Spleen (tissue), 11 donors: ENCODE measurements at regions not wholly inside any gene's neighbourhood (a gene's known extent, or its start where the extent isn't known, plus 50 kb on each side); places are given as distances from the start of the nearest gene placed in this dataset.

ENCODE experiments used
- DNase-seq: peaks from one replicate; pipeline ENCODE4 v3.0.0-alpha.2; 2020
- H3K27ac ChIP-seq, 8 donors: fragments of 200-600 bp; sonication (generic) in 7 of 8; 1 replicate in 4 of 8; 2 replicates in 4 of 8; pipeline versions ENCODE4 v1.5.0 to v1.8.0; 2016 to 2021; ENCODE audit warnings: inconsistent platforms in 4 of 8, mild to moderate bottlenecking in 4 of 8, moderate library complexity in 1 of 8
- H3K27me3 ChIP-seq, 7 donors: fragments of 200-600 bp; sonication (generic) in 6 of 7; replicated peaks in 1 of 7; 1 replicate in 4 of 7; 2 replicates in 3 of 7; pipeline versions ENCODE4 v1.5.0 to v1.8.0; 2016 to 2021; ENCODE audit warnings: inconsistent platforms in 3 of 7, mild to moderate bottlenecking in 1 of 7
- H3K36me3 ChIP-seq, 6 donors: fragments of 200-600 bp; sonication (generic) in 5 of 6; 1 replicate in 4 of 6; 2 replicates in 2 of 6; pipeline versions ENCODE4 v1.5.0 to v1.8.0; 2016 to 2021; ENCODE audit warnings: inconsistent platforms in 2 of 6
- H3K4me1 ChIP-seq, 6 donors: fragments of 200-600 bp; sonication (generic) in 5 of 6; 1 replicate in 3 of 6; 2 replicates in 3 of 6; pipeline versions ENCODE4 v1.5.0 to v1.8.0; 2016 to 2021; ENCODE audit warnings: inconsistent platforms in 3 of 6
- H3K4me3 ChIP-seq, 8 donors: fragments of 200-600 bp; sonication (generic) in 7 of 8; 1 replicate in 4 of 8; 2 replicates in 4 of 8; pipeline versions ENCODE4 v1.5.0 to v1.8.0; 2016 to 2021; ENCODE audit warnings: inconsistent platforms in 4 of 8, mild to moderate bottlenecking in 4 of 8, moderate library complexity in 2 of 8
- H3K9me3 ChIP-seq, 8 donors: fragments of 200-600 bp; sonication (generic) in 7 of 8; 1 replicate in 4 of 8; 2 replicates in 4 of 8; pipeline versions ENCODE4 v1.5.0 to v1.8.0; 2016 to 2021; ENCODE audit warnings: inconsistent platforms in 4 of 8
- POLR2A ChIP-seq, 3 donors: fragments of 450-650 bp; IDR thresholded peaks; one replicate each; pipeline ENCODE4 v1.5.1; 2017; ENCODE audit warnings: antibody characterized with exemption in 3 of 3, mild to moderate bottlenecking in 1 of 3
- POLR2AphosphoS5 ChIP-seq, 3 donors: sonication (generic); formaldehyde crosslinking; IDR thresholded peaks; one replicate each; pipeline ENCODE4 v1.5.1; 2017; ENCODE audit warnings: antibody characterized with exemption in 3 of 3
- WGBS, 5 donors: extraction: QIAGEN DNeasy Blood & Tissue Kit in 3 of 5; methylation state at CpG; one replicate each; pipeline versions ENCODE4 v1.1.5 to v1.1.7; 2013 to 2018; 5-methylcytosine and 5-hydroxymethylcytosine counted together
- intact Hi-C: fragments of 100-400 bp; cut with DNase I; formaldehyde crosslinking; loops from one replicate; pipeline ENCODE4 v1.15.0; 2023; ENCODE audit warnings: low total_unique reads
- TF ChIP-seq, protein P1 (sequence below), 11 experiments: fragments of 200-600 bp in 7 of 11; fragments of 450-650 bp in 4 of 11; sonication (generic) in 4 of 11; IDR thresholded peaks in 8 of 11; conservative IDR thresholded peaks in 3 of 11; 1 replicate in 7 of 11; 2 replicates in 4 of 11; pipeline versions ENCODE4 v1.4.0 to v1.8.0; 2016 to 2021; ENCODE audit warnings: antibody characterized with exemption in 11 of 11, inconsistent platforms in 4 of 11, mild to moderate bottlenecking in 1 of 11
- donor health status: healthy with polysubstance abuse.
- donor health status: DM: no; HTN: no; CAD: no; lungs with moderate emphysema.
- donor health status: DM: no; HTN: no; CAD: no.
- donor health status: Bipolar disorder and iron deficiency.
- donor health status: healthy.
- donor health status: DM: no; HTN: no; CAD: no.
- donor health status: DM: yes; HTN: yes; CAD: no.

GRCh38 chr14:101134851-101135433 lies 231.4 kb upstream of the RTL1 start:
- H3K4me1 ChIP-seq = no peaks in the 10 kb centered on the region
- TF ChIP-seq POLR2A (IDR thresholded peaks at IDR 0.05) = no peak
- TF ChIP-seq, protein P1, sequence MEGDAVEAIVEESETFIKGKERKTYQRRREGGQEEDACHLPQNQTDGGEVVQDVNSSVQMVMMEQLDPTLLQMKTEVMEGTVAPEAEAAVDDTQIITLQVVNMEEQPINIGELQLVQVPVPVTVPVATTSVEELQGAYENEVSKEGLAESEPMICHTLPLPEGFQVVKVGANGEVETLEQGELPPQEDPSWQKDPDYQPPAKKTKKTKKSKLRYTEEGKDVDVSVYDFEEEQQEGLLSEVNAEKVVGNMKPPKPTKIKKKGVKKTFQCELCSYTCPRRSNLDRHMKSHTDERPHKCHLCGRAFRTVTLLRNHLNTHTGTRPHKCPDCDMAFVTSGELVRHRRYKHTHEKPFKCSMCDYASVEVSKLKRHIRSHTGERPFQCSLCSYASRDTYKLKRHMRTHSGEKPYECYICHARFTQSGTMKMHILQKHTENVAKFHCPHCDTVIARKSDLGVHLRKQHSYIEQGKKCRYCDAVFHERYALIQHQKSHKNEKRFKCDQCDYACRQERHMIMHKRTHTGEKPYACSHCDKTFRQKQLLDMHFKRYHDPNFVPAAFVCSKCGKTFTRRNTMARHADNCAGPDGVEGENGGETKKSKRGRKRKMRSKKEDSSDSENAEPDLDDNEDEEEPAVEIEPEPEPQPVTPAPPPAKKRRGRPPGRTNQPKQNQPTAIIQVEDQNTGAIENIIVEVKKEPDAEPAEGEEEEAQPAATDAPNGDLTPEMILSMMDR (IDR thresholded peaks at IDR 0.05 in 8 of 11, conservative IDR thresholded peaks at IDR 0.05 in 3 of 11) = no peak
- TF ChIP-seq POLR2AphosphoS5 (IDR thresholded peaks at IDR 0.05) = no peak
- peaks cover 0 to 42% (median 0%) of the 10 kb centered on the region in 7 donors for H3K27me3 ChIP-seq
- H3K4me3 ChIP-seq = no peak overlapping the region
- peak; percentile 49 for DNase-seq
- H3K36me3 ChIP-seq = no peaks in the 10 kb centered on the region
- whole genome bisulfite sequencing, 5 donors = 32 to 49% (median 40%) methylated on average over 13 of the region's 13 CpGs
- peaks cover 0 to 7% (median under 1%) of the 10 kb centered on the region in 8 donors for H3K9me3 ChIP-seq
- H3K27ac ChIP-seq = no peak overlapping the region
- intact Hi-C loops = no loop called here

DNA sequence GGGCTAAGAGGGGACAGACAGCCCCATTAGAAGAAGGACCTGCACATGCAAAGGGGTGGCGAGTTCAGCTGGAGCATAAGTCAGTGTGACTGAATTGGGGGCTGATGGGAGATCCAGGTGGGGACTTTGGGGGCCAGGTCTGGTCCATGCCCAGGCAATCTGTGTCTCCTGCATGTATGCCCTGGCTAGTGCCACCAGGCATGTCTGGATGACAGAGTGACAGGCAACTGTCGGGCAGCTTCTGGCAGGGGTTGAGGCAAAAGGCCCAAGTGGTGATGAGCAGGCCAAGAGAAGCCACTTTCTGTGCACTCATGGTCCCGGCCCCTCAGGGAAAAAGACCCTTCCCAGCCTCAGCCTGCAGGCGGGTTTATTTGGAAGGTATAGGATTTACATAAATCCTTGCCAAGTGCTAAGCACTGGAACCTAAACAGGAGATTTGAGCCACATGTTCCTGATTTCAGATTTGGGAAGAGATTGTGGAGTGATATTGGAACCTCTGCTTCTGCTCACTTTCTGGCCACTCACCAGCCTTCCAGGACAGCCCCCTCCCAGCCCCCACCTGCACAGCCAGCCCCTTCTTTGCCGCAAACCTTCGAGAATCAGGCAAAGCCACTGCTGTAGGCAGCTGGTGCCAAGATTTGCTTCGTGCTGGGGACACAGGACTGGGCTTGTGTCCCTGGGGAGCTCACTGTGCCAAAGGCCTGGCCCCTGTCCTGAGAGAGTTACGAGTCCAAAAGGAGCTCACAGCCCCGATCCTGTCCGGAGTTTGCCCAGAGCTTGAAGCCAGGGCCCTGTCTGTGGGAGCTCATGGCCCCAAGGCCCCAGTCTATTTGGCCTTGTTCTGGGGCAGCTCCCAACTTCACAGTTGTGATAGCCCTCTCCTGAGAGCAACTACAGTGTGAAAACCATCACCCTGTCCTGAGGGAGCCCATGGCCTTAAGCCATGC lies 232.5 kb upstream of the RTL1 start:
- TF ChIP-seq POLR2A (IDR thresholded peaks at IDR 0.05) (no peak), POLR2AphosphoS5 (IDR thresholded peaks at IDR 0.05) (no peak)
- TF ChIP-seq, protein P1 (IDR thresholded peaks at IDR 0.05 in 8 of 11, conservative IDR thresholded peaks at IDR 0.05 in 3 of 11) = no peak
- DNase-seq = no peak
- 86 to 91% (median 89%) methylated on average over 9 to 10 of the region's 10 CpGs for WGBS, 5 donors
- intact Hi-C loops = no loop called here
- no peaks in the 10 kb centered on the region for H3K4me1 ChIP-seq
- H3K27me3 ChIP-seq = peaks cover 0 to 34% (median 0%) of the 10 kb centered on the region in 7 donors
- no peak overlapping the region for H3K4me3 ChIP-seq
- peaks cover 0 to 18% (median 10%) of the 10 kb centered on the region in 8 donors for H3K9me3 ChIP-seq
- H3K27ac ChIP-seq = no peak overlapping the region
- H3K36me3 ChIP-seq = no peaks in the 10 kb centered on the region

- intact Hi-C loops = no loop called here
- H3K27me3 ChIP-seq = peaks cover 0 to 24% (median 0%) of the 10 kb centered on the region in 7 donors
- no peaks in the 10 kb centered on the region for H3K36me3 ChIP-seq
- H3K9me3 ChIP-seq = peaks cover 0 to 30% (median 21%) of the 10 kb centered on the region in 8 donors
- no peak overlapping the region for H3K4me3 ChIP-seq
- no peaks in the 10 kb centered on the region for H3K4me1 ChIP-seq
- no peak overlapping the region for H3K27ac ChIP-seq
- DNase-seq = no peak
- TF ChIP-seq, protein P1 (IDR thresholded peaks at IDR 0.05 in 8 of 11, conservative IDR thresholded peaks at IDR 0.05 in 3 of 11) = no peak
- TF ChIP-seq POLR2A (IDR thresholded peaks at IDR 0.05) = no peak
- 87 to 92% (median 88%) methylated on average over 7 of the region's 7 CpGs for WGBS, 5 donors
These were observed 233.7 kb upstream of the RTL1 start for GRCh38 chr14:101137234-101137633.

- intact Hi-C loops = no loop called here
- H3K9me3 ChIP-seq = peaks cover 8 to 49% (median 36%) of the 10 kb centered on the region in 8 donors
- no peak for DNase-seq
- TF ChIP-seq, protein P1 (IDR thresholded peaks at IDR 0.05 in 8 of 11, conservative IDR thresholded peaks at IDR 0.05 in 3 of 11) = no peak
- no peak for TF ChIP-seq POLR2A (IDR thresholded peaks at IDR 0.05)
- TF ChIP-seq POLR2AphosphoS5 (IDR thresholded peaks at IDR 0.05) = no peak
- H3K27ac ChIP-seq = no peak overlapping the region
- H3K27me3 ChIP-seq = peaks cover 0 to 24% (median 0%) of the 10 kb centered on the region in 7 donors
- no peak overlapping the region for H3K4me3 ChIP-seq
- WGBS, 5 donors = 69 to 81% (median 78%) methylated on average over 2 of the region's 2 CpGs
- H3K36me3 ChIP-seq = no peaks in the 10 kb centered on the region
- H3K4me1 ChIP-seq = no peaks in the 10 kb centered on the region
These were observed 244.3 kb upstream of the RTL1 start for GRCh38 chr14:101147848-101148247.
